KG1 (cell line): ENCODE measurements at regions not wholly inside any gene's neighbourhood (a gene's known extent, or its start where the extent isn't known, plus 50 kb on each side); places are given as distances from the start of the nearest gene placed in this dataset.

Source experiments
- DNase-seq: peaks from one replicate; lab custom pipeline; 2025; lab: John Stamatoyannopoulos, UW

DNA sequence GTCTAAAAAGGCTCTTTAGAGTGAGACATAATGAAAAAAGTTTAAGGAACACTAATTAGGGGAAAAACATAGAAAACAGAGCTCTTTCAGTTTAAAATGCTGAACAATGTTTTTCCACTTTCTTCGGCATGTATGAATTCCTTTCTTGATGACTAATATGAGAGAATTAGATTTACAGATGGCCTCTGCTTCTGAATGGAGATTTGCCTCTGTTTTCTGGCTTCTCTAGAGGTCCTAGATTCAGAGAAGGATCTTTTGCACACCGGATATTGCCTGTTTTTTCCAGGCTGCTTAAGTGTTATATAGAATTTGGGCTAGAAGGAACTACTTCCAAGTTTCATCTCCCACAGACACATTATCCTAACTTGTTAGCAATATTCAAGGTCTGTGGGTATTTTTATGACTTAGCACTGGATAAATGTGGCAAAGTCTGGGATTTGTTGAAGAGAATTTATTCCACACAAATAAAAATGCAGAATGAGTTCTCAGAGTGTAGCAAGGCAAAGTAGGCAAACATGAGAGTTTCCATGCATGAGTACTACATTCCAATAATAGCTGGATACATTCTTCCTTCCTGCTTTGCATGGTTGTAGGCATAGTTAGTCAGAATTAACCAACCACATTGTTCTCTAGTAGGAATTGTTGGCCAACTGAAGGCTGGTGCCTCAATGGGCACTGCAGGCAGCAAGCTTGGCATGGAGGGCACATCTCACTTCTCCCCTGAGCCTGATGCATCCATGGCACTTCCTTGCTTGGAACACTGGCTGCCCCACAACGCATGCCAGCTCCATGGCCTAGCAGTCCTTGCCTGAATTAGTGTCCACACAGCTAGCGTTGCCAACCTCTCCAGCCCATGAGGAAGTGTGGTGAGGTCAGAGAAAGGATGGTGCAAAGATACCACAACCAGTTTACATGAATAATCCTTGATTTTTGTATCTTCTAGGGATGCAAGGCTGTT lies 224.2 kb downstream of the CLIC5 start:
- no peak for DNase-seq

GRCh38 chr6:45789238-45789637 lies 226.4 kb downstream of the CLIC5 start:
- no peak for DNase-seq

- DNase-seq: no peak
Measured at GRCh38 chr6:45787384-45787783, 228.3 kb downstream of the CLIC5 start.

GRCh38 chr6:45786355-45786781 lies 229.3 kb downstream of the CLIC5 start:
- DNase-seq: no peak

GRCh38 chr6:45784250-45784649 lies 231.4 kb downstream of the CLIC5 start:
- no peak for DNase-seq

- no peak for DNase-seq
Measured at GRCh38 chr6:45783716-45784115, 231.9 kb downstream of the CLIC5 start.

DNA sequence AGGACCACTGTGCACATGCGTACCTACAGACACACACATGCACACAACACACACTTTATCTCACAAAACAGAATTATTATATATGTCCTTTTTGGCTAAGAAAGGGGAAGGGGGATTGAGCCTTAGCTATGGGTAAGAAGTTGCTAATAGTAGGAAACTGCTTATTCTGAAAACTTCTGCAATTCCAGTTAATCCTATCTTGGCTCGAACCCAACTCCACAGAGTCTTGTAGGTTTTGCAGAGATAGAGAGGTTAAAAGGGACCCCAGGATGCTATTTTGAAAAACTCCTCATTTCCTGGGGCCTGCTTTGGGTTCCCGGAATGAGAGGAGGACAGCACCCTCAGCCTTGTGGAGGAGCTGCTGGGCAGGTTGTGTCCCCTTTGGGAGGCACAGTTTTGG lies 233.8 kb downstream of the CLIC5 start:
- no peak for DNase-seq

DNA sequence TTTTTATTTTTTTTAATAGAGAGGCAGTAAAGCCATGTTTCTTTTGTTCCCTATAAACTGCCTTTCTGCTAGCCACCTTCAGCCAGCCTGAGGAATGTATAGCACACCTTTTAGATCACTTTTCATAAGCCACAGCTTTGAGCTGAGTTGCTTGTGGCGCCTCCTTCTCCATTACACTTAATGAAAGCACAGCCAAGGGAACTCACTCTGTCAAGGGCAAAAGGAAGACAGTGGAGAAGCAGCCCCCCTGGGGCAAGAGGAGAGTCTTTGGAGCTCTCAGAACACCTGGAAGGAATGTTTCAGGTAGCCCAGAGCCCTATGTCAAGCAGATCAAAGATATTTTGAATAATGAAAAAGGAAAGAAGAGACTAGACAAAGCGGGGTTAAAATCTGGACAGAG lies 235.1 kb downstream of the CLIC5 start:
- DNase-seq: no peak

GRCh38 chr6:45775026-45775697 lies 240.5 kb downstream of the CLIC5 start:
- DNase-seq: no peak

GRCh38 chr6:45773906-45774305 lies 241.8 kb downstream of the CLIC5 start:
- no peak for DNase-seq

GRCh38 chr6:45772886-45773495 lies 242.7 kb downstream of the CLIC5 start:
- DNase-seq: no peak

GRCh38 chr6:45772051-45772450 lies 243.6 kb downstream of the CLIC5 start:
- DNase-seq: no peak

DNA sequence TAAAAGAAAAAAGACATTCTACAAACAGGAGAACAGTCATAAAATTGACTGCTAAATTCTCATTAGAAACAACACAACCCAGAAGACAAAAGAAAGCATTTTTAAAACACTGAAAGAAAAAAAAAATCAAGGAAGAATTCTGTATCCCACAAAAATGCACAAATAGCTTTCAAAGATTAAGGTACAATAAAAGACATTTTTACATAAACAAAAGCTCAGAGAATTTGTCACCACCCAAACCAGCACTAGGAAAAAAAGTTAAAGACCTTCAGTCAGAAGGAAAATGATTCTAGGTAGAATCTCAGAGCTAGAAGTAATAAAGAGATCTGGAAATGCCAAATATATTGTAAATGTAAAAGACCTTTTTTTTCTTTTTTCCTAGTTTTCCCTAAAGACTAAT lies 252.4 kb downstream of the CLIC5 start:
- DNase-seq: no peak

- DNase-seq: no peak
Measured at GRCh38 chr6:45759472-45759810, 256.2 kb downstream of the CLIC5 start.

- no peak for DNase-seq
Measured at GRCh38 chr6:45758787-45759471, 256.7 kb downstream of the CLIC5 start.

GRCh38 chr6:45757443-45758130 lies 258.1 kb downstream of the CLIC5 start:
- DNase-seq: no peak

DNA sequence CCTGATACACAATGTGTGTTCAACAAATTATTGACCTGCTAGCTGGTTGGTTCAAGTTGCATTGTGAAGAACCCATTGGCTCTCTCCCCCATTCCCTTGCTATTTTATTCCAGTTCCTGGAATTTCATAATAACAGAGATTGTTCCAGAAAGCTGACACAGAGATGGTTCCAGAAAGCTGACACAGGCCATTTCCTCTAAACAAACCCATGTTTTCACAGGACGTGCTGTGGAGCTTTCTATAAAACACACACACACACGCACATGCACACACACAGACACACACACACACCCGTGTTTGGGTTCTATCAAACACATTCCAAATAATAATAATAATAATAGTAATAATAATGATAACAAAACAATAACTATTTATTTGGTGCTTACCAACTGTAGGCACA lies 259.1 kb downstream of the CLIC5 start:
- DNase-seq: no peak

DNA sequence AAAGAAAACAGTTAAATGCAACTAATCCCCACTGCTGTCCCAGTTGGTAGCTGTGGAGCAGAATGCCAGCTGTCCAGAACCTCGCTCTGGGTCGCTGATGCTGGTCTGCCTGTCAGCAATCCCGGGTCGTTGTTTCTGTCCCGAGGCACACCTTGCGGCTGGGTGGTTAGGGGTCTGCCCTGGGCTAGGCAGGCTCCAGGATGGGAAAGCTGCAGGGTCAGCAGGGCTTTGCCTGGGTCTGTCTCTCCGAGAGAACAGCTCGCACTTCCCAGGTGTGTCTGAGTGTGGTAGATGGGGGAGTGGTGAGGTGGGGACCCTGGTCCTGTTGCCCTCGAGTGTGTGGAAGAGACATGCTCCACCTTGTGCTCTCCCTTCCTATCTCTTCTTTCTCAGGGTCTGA lies 261.2 kb downstream of the CLIC5 start:
- DNase-seq: no peak

- no peak for DNase-seq
Measured at GRCh38 chr6:45746046-45746445, 269.6 kb downstream of the CLIC5 start.

DNA sequence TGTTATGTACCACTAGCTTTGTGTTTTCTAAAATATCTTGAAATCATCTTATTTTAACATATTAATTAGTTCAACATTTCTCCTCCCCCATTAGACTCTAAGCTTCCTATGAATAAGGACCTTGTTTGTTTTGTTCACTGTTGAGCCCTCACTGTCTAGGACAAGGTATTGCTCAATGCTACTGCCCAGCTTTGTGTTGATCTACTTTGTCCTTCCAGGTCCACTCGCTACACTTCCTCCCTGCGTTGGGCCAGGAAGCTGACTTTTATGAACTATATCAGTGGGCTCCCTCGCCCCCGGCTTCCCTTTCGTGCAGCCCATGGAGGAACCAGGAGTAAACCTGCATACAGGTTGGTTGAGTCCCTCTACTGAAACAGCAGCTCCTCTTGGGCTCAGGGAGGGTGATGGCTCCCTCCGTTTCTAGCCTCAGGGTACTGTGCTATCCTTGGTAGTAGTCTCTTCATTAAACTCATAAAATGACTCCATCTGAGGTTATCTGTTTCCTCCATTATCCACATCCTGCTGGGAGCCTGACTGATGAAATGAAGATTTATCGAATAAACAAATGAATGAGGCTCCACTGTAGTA lies 272.5 kb downstream of the CLIC5 start:
- DNase-seq: no peak

GRCh38 chr6:45742591-45742990 lies 273.1 kb downstream of the CLIC5 start:
- DNase-seq: no peak
